ENCODE measurements at regions not wholly inside any gene's neighbourhood (a gene's known extent, or its start where the extent isn't known, plus 50 kb on each side); places are given as distances from the start of the nearest gene placed in this dataset.
"Not testable (repeated sequence)": the region's sequence is repeated elsewhere in the genome, so short reads cannot be mapped to it uniquely, and the experiment has no call there.

- Histone ChIP-seq H3K4me1 (peaks cover 15% of the 10 kb centered on the region), H3K36me3 (no peaks in the 10 kb centered on the region), H3K27me3 (no peaks in the 10 kb centered on the region), H3K9me3 (no peaks in the 10 kb centered on the region), H3K4me3 (ENCODE audit: low read depth, low read length) (no peak overlapping the region)
- DNase-seq: no peak
- TF ChIP-seq, protein P1, sequence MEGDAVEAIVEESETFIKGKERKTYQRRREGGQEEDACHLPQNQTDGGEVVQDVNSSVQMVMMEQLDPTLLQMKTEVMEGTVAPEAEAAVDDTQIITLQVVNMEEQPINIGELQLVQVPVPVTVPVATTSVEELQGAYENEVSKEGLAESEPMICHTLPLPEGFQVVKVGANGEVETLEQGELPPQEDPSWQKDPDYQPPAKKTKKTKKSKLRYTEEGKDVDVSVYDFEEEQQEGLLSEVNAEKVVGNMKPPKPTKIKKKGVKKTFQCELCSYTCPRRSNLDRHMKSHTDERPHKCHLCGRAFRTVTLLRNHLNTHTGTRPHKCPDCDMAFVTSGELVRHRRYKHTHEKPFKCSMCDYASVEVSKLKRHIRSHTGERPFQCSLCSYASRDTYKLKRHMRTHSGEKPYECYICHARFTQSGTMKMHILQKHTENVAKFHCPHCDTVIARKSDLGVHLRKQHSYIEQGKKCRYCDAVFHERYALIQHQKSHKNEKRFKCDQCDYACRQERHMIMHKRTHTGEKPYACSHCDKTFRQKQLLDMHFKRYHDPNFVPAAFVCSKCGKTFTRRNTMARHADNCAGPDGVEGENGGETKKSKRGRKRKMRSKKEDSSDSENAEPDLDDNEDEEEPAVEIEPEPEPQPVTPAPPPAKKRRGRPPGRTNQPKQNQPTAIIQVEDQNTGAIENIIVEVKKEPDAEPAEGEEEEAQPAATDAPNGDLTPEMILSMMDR (IDR thresholded peaks at IDR 0.05; ENCODE audit: low read depth, low read length): no peak
Measured at GRCh38 chr13:68714292-68714691, 1393.3 kb upstream of the ATXN8OS start.

GRCh38 chr13:68713394-68713793 is 1394.2 kb upstream of the ATXN8OS start:
- Histone ChIP-seq H3K36me3 (no peaks in the 10 kb centered on the region), H3K4me1 (peaks cover 15% of the 10 kb centered on the region), H3K4me3 (ENCODE audit: low read depth, low read length) (no peak overlapping the region), H3K9me3 (no peaks in the 10 kb centered on the region), H3K27me3 (no peaks in the 10 kb centered on the region)
- TF ChIP-seq, protein P1 (IDR thresholded peaks at IDR 0.05; ENCODE audit: low read depth, low read length): no peak
- DNase-seq: no peak

DNA sequence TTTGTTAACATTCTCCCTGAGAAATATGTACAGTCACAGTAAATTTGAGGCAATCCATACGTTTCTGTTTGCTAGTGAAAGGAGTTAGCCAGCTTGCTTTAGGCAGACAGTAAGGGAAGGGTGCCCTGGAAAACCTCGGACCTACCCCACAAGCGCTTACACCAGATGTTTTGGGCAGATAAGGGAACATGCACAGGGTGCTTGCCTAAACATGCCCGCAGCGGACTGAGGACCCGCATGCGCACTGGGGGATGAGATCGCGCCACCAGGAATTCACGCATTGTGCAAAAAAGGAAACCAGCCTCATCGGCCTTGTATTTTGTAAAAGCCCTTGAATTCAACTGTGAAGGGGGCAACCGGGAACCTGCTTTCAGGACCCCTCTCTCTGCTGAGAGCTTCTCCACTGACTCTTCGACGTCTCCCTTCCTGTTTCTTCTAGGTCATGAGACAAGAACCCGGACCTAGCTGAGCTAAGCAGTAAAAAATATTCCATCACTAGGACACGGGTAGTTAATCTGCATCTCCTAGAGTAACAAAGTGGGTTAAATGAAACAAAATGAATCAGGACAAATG is 1399.2 kb upstream of the ATXN8OS start:
- no peaks in the 10 kb centered on the region for H3K36me3 ChIP-seq
- TF ChIP-seq, protein P1 (IDR thresholded peaks at IDR 0.05; ENCODE audit: low read depth, low read length): no peak

GRCh38 chr13:68706044-68706443 is 1401.6 kb upstream of the ATXN8OS start:
- not testable (repeated sequence) for H3K4me3 ChIP-seq (ENCODE audit: low read depth, low read length); DNase-seq; H3K4me1 ChIP-seq; H3K27me3 ChIP-seq; H3K36me3 ChIP-seq; H3K9me3 ChIP-seq

More for the DNA sequence above, 1399.2 kb upstream of the ATXN8OS start:
- no peak for DNase-seq
- Histone ChIP-seq H3K9me3 (no peaks in the 10 kb centered on the region), H3K4me3 (ENCODE audit: low read depth, low read length) (no peak overlapping the region), H3K4me1 (peaks cover 4% of the 10 kb centered on the region; the same call in 1 of the 2 replicates), H3K27me3 (no peaks in the 10 kb centered on the region)

DNA sequence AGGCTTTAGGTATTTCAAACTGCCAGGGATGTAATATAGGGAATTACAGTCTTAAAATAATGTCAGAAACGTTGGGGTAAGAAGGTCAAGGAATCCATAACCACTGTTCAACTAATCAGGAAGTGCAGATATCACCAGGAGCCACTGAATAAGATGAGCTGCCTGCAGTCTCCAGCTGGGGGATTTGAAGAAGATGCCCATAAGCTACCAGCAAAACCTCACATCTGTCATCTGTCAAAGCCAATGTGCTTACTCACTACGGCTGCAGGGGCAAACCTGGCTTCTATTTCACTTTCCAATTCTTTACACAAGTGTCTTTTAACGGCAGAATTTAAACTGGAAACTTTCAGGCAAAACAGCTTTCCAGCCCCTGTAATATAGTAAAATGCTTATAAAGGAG is 1410.1 kb upstream of the ATXN8OS start:
- Histone ChIP-seq H3K4me3 (ENCODE audit: low read depth, low read length) (no peak overlapping the region), H3K4me1 (peaks cover 5% of the 10 kb centered on the region), H3K36me3 (no peaks in the 10 kb centered on the region), H3K27me3 (no peaks in the 10 kb centered on the region), H3K9me3 (no peaks in the 10 kb centered on the region)
- TF ChIP-seq, protein P1 (IDR thresholded peaks at IDR 0.05; ENCODE audit: low read depth, low read length): 0 out of 2 replicates have a peak, but pooled peaks have one; percentile 8
- DNase-seq: peak; percentile 47

GRCh38 chr13:68696907-68697306 is 1410.7 kb upstream of the ATXN8OS start:
- Histone ChIP-seq H3K9me3 (no peaks in the 10 kb centered on the region), H3K27me3 (no peaks in the 10 kb centered on the region), H3K36me3 (no peaks in the 10 kb centered on the region), H3K4me3 (ENCODE audit: low read depth, low read length) (no peak overlapping the region), H3K4me1 (peaks cover 5% of the 10 kb centered on the region)
- DNase-seq: no peak
- TF ChIP-seq, protein P1 (IDR thresholded peaks at IDR 0.05; ENCODE audit: low read depth, low read length): no peak
